ENCODE measurements at regions not wholly inside any gene's neighbourhood (a gene's known extent, or its start where the extent isn't known, plus 50 kb on each side); places are given as distances from the start of the nearest gene placed in this dataset.

DNA sequence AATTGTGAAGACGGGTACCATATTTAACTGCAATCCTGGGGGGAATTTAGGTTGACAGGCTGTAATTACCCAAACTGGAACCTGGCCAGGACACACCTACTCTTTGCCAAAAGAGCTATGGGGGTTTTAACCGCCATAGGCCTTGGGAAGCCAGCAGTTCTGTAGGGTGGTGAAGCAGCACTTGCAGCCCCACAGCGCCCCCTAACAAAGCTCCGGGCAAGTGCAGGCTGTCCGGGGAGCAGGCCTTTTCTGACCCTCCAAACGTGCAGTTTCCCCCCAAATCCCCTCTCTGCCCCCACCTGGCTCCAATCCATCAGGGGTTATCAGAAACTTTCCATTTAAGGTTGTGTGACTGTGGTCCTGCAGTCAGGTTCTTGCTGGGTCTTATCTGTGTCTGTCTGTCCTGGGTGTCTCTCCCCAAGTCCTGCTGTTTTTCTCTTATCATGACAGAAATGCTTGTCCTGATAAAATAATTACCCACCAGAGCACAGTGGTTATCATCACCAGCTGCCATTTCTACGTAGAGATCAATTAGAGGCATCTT lies 350.9 kb downstream of the MID1IP1 start:
- TF ChIP-seq, protein P1, sequence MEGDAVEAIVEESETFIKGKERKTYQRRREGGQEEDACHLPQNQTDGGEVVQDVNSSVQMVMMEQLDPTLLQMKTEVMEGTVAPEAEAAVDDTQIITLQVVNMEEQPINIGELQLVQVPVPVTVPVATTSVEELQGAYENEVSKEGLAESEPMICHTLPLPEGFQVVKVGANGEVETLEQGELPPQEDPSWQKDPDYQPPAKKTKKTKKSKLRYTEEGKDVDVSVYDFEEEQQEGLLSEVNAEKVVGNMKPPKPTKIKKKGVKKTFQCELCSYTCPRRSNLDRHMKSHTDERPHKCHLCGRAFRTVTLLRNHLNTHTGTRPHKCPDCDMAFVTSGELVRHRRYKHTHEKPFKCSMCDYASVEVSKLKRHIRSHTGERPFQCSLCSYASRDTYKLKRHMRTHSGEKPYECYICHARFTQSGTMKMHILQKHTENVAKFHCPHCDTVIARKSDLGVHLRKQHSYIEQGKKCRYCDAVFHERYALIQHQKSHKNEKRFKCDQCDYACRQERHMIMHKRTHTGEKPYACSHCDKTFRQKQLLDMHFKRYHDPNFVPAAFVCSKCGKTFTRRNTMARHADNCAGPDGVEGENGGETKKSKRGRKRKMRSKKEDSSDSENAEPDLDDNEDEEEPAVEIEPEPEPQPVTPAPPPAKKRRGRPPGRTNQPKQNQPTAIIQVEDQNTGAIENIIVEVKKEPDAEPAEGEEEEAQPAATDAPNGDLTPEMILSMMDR (IDR thresholded peaks at IDR 0.05) = peak in 4 of 6 experiments; percentile 4 to 47 (median 31)
- TF ChIP-seq POLR2A (IDR thresholded peaks at IDR 0.05) = no peak
